Parathyroid adenoma (tissue), 2 donors: ENCODE measurements at regions not wholly inside any gene's neighbourhood (a gene's known extent, or its start where the extent isn't known, plus 50 kb on each side); places are given as distances from the start of the nearest gene placed in this dataset.

ENCODE experiments used
- H2AFZ ChIP-seq: fragments of 300-600 bp; sonication (generic); one replicate; pipeline ENCODE4 v1.7.0; 2017; ENCODE audit warnings: antibody characterized with exemption, mild to moderate bottlenecking
- H3K27ac ChIP-seq: fragments of 300-600 bp; sonication (generic); one replicate; pipeline ENCODE4 v1.7.0; 2017
- H3K27me3 ChIP-seq: fragments of 300-600 bp; sonication (generic); one replicate; pipeline ENCODE4 v1.7.0; 2017; ENCODE audit warnings: low read length; ENCODE audit not compliant: control insufficient read depth, insufficient read depth
- H3K36me3 ChIP-seq: fragments of 300-600 bp; sonication (generic); one replicate; pipeline ENCODE4 v1.7.0; 2017; ENCODE audit warnings: low read length; ENCODE audit not compliant: control insufficient read depth, insufficient read depth
- H3K4me1 ChIP-seq: fragments of 300-600 bp; sonication (generic); one replicate; pipeline ENCODE4 v1.7.0; 2017; ENCODE audit warnings: control low read depth
- H3K4me2 ChIP-seq: fragments of 300-600 bp; sonication (generic); one replicate; pipeline ENCODE4 v1.7.0; 2017; ENCODE audit warnings: low read length
- H3K4me3 ChIP-seq: fragments of 300-600 bp; sonication (generic); one replicate; pipeline ENCODE4 v1.7.0; 2017; ENCODE audit warnings: low read depth, low read length
- H3K79me2 ChIP-seq: fragments of 300-600 bp; sonication (generic); one replicate; pipeline ENCODE4 v1.7.0; 2017; ENCODE audit warnings: control low read depth
- H3K9ac ChIP-seq: fragments of 300-600 bp; sonication (generic); one replicate; pipeline ENCODE4 v1.7.0; 2017; ENCODE audit warnings: mild to moderate bottlenecking
- H3K9me3 ChIP-seq: fragments of 300-600 bp; sonication (generic); one replicate; pipeline ENCODE4 v1.7.0; 2017; ENCODE audit warnings: low read length; ENCODE audit not compliant: control insufficient read depth
- CTCF ChIP-seq: fragments of 300-600 bp; sonication (generic); IDR thresholded peaks from one replicate; pipeline ENCODE4 v1.7.0; 2017; ENCODE audit warnings: antibody characterized with exemption, mild to moderate bottlenecking
- donor health status: primary hyperparathyroidism.

- Histone ChIP-seq H2AFZ (no peak overlapping the region), H3K79me2 (no peaks in the 10 kb centered on the region), H3K36me3 (no peaks in the 10 kb centered on the region), H3K27me3 (no peaks in the 10 kb centered on the region), H3K9ac (no peak overlapping the region), H3K4me1 (no peaks in the 10 kb centered on the region), H3K4me3 (no peak overlapping the region), H3K9me3 (no peaks in the 10 kb centered on the region), H3K27ac (no peak overlapping the region), H3K4me2 (no peak overlapping the region)
- TF ChIP-seq CTCF, result no peak
Observed at GRCh38 chrX:150037041-150037440, 98.8 kb upstream of the EOLA2 start.

- TF ChIP-seq CTCF, result no peak
- no peak overlapping the region for H3K27ac ChIP-seq
- no peak overlapping the region for H3K4me3 ChIP-seq
- no peaks in the 10 kb centered on the region for H3K36me3 ChIP-seq
- H2AFZ ChIP-seq, result no peak overlapping the region
- no peaks in the 10 kb centered on the region for H3K9me3 ChIP-seq
- H3K9ac ChIP-seq, result no peak overlapping the region
- H3K4me2 ChIP-seq, result no peak overlapping the region
- no peaks in the 10 kb centered on the region for H3K4me1 ChIP-seq
- H3K79me2 ChIP-seq, result no peaks in the 10 kb centered on the region
- no peaks in the 10 kb centered on the region for H3K27me3 ChIP-seq
Observed at GRCh38 chrX:150038315-150038714, 100.0 kb upstream of the EOLA2 start.

GRCh38 chrX:150038986-150039599 is 100.8 kb upstream of the EOLA2 start:
- Histone ChIP-seq H3K27me3 (no peaks in the 10 kb centered on the region), H3K9ac (no peak overlapping the region), H3K4me1 (no peaks in the 10 kb centered on the region), H3K9me3 (no peaks in the 10 kb centered on the region), H3K4me3 (no peak overlapping the region), H3K27ac (no peak overlapping the region), H3K36me3 (no peaks in the 10 kb centered on the region), H3K4me2 (no peak overlapping the region), H3K79me2 (no peaks in the 10 kb centered on the region), H2AFZ (no peak overlapping the region)
- TF ChIP-seq CTCF, result no peak

GRCh38 chrX:150041208-150041607 is 102.9 kb upstream of the EOLA2 start:
- H2AFZ ChIP-seq, result no peak overlapping the region
- no peaks in the 10 kb centered on the region for H3K9me3 ChIP-seq
- H3K27ac ChIP-seq, result no peak overlapping the region
- no peaks in the 10 kb centered on the region for H3K27me3 ChIP-seq
- no peaks in the 10 kb centered on the region for H3K79me2 ChIP-seq
- no peak overlapping the region for H3K4me3 ChIP-seq
- H3K36me3 ChIP-seq, result no peaks in the 10 kb centered on the region
- no peak overlapping the region for H3K4me2 ChIP-seq
- H3K4me1 ChIP-seq, result no peaks in the 10 kb centered on the region
- H3K9ac ChIP-seq, result no peak overlapping the region
- TF ChIP-seq CTCF, result no peak

- Histone ChIP-seq H3K36me3 (no peaks in the 10 kb centered on the region), H3K9ac (no peak overlapping the region), H2AFZ (no peak overlapping the region), H3K4me2 (no peak overlapping the region), H3K9me3 (no peaks in the 10 kb centered on the region), H3K79me2 (no peaks in the 10 kb centered on the region), H3K27ac (no peak overlapping the region), H3K27me3 (no peaks in the 10 kb centered on the region), H3K4me1 (no peaks in the 10 kb centered on the region), H3K4me3 (no peak overlapping the region)
- TF ChIP-seq CTCF, result no peak
Observed at GRCh38 chrX:150044556-150044955, 106.3 kb upstream of the EOLA2 start.
